CD14-positive monocyte (primary cell): ENCODE measurements at regions not wholly inside any gene's neighbourhood (a gene's known extent, or its start where the extent isn't known, plus 50 kb on each side); places are given as distances from the start of the nearest gene placed in this dataset.

Experiments used
- DNase-seq, 3 donors: peaks; one replicate each; pipeline ENCODE4 v3.0.0-alpha.2; 2011 to 2022
- H2AFZ ChIP-seq: 2 replicates; pipeline ENCODE4 v1.6.0; 2012; ENCODE audit warnings: mild to moderate bottlenecking, low read depth, low read length, inconsistent platforms; ENCODE audit not compliant: insufficient read depth, poor library complexity, severe bottlenecking
- H3K27ac ChIP-seq, 2 donors: 1 replicate in 1 of 2; 2 replicates in 1 of 2; pipeline ENCODE4 v1.5.1; 2012 to 2013; ENCODE audit warnings: low read length in 2 of 2, control low read depth in 1 of 2, inconsistent platforms in 1 of 2, low read depth in 1 of 2, mild to moderate bottlenecking in 1 of 2
- H3K27me3 ChIP-seq, 2 donors: one replicate each; pipeline versions ENCODE4 v1.6.0 to v1.6.1; 2011 to 2013; ENCODE audit warnings: low read length in 2 of 2; ENCODE audit not compliant: control insufficient read depth in 2 of 2, insufficient read depth in 2 of 2
- H3K36me3 ChIP-seq, 2 donors: replicated peaks in 1 of 2; 1 replicate in 1 of 2; 2 replicates in 1 of 2; pipeline versions ENCODE4 v1.5.1 to v1.6.1; 2012 to 2013; ENCODE audit warnings: low read length in 2 of 2, control low read depth in 1 of 2, inconsistent platforms in 1 of 2, mild to moderate bottlenecking in 1 of 2; ENCODE audit not compliant: insufficient read depth in 2 of 2, control insufficient read depth in 1 of 2
- H3K4me1 ChIP-seq, 2 donors: 1 replicate in 1 of 2; 2 replicates in 1 of 2; pipeline versions ENCODE4 v1.5.1 to v1.6.1; 2012 to 2013; ENCODE audit warnings: low read length in 2 of 2, control low read depth in 1 of 2, inconsistent platforms in 1 of 2, mild to moderate bottlenecking in 1 of 2, moderate library complexity in 1 of 2; ENCODE audit not compliant: insufficient read depth in 2 of 2, control insufficient read depth in 1 of 2
- H3K4me2 ChIP-seq: replicated peaks from 2 replicates; pipeline ENCODE3; 2012; ENCODE audit warnings: low read length, moderate library complexity, mild to moderate bottlenecking; ENCODE audit not compliant: poor library complexity, severe bottlenecking; ENCODE audit errors: extremely low read depth
- H3K4me3 ChIP-seq, 3 experiments: fragments of 200-600 bp in 1 of 3; sonication (generic) in 1 of 3; replicated peaks in 1 of 3; 1 replicate in 2 of 3; 2 replicates in 1 of 3; pipeline ENCODE4 v1.5.1; 2011 to 2013; ENCODE audit warnings: low read length in 3 of 3, mild to moderate bottlenecking in 3 of 3, control low read depth in 2 of 3, low read depth in 2 of 3, inconsistent platforms in 1 of 3, moderate library complexity in 1 of 3
- H3K79me2 ChIP-seq: 2 replicates; pipeline ENCODE4 v1.6.0; 2012; ENCODE audit warnings: mild to moderate bottlenecking, control low read depth, inconsistent platforms, low read length, moderate library complexity; ENCODE audit not compliant: insufficient read depth
- H3K9ac ChIP-seq: 2 replicates; pipeline ENCODE4 v1.6.0; 2017; ENCODE audit warnings: low read length, mild to moderate bottlenecking; ENCODE audit not compliant: insufficient read depth, poor library complexity, severe bottlenecking
- H3K9me3 ChIP-seq, 2 donors: replicated peaks in 1 of 2; 1 replicate in 1 of 2; 2 replicates in 1 of 2; pipeline versions ENCODE4 v1.5.1 to v1.6.1; 2012 to 2013; ENCODE audit warnings: low read length in 2 of 2, control low read depth in 1 of 2; ENCODE audit not compliant: control insufficient read depth in 1 of 2, insufficient read depth in 1 of 2
- H4K20me1 ChIP-seq: 2 replicates; pipeline ENCODE4 v1.6.0; 2012; ENCODE audit warnings: mild to moderate bottlenecking, low read length, control low read depth, moderate library complexity; ENCODE audit not compliant: insufficient read depth
- H3K27ac Mint-ChIP-seq, 7 donors: one replicate each; pipeline ENCODE4 v1.8.0; 2020; ENCODE audit warnings: mild to moderate bottlenecking in 7 of 7, mixed read lengths in 7 of 7, moderate library complexity in 6 of 7, inconsistent platforms in 2 of 7
- H3K27me3 Mint-ChIP-seq, 3 donors: one replicate each; pipeline ENCODE4 v1.8.0; 2021 to 2022; ENCODE audit warnings: low read depth in 3 of 3, mild to moderate bottlenecking in 3 of 3, mixed read lengths in 3 of 3, moderate library complexity in 3 of 3, inconsistent platforms in 1 of 3
- H3K36me3 Mint-ChIP-seq, 2 donors: one replicate each; pipeline ENCODE4 v1.8.0; 2020; ENCODE audit warnings: mixed read lengths in 2 of 2, inconsistent platforms in 1 of 2, mild to moderate bottlenecking in 1 of 2
- H3K4me1 Mint-ChIP-seq: one replicate; pipeline ENCODE4 v1.8.0; 2020; ENCODE audit warnings: mild to moderate bottlenecking, mixed read lengths
- H3K4me3 Mint-ChIP-seq, 2 donors: one replicate each; pipeline ENCODE4 v1.8.0; 2020; ENCODE audit warnings: mild to moderate bottlenecking in 2 of 2, mixed read lengths in 2 of 2, moderate library complexity in 1 of 2
- H3K9me3 Mint-ChIP-seq, 7 donors: one replicate each; pipeline ENCODE4 v1.8.0; 2020 to 2022; ENCODE audit warnings: mixed read lengths in 7 of 7, mild to moderate bottlenecking in 6 of 7, moderate library complexity in 6 of 7, inconsistent platforms in 2 of 7
- WGBS: methylation state at CpG from one replicate; pipeline ENCODE4 v1.1.5; 2013; ENCODE audit warnings: missing lambda C conversion rate; ENCODE audit not compliant: insufficient coverage; 5-methylcytosine and 5-hydroxymethylcytosine counted together
- intact Hi-C, 2 donors: fragments of 100-400 bp; cut with micrococcal nuclease; formaldehyde crosslinking; loops; one replicate each; pipeline versions ENCODE4 v1.15.0 to v1.15.1; 2023
- TF ChIP-seq, protein P1 (sequence below): fragments of 200-600 bp; IDR thresholded peaks from one replicate; pipeline ENCODE4 v1.8.0; 2022; ENCODE audit warnings: antibody characterized with exemption, mild to moderate bottlenecking

GRCh38 chr12:92630968-92631367 is 71.8 kb upstream of the PLEKHG7 start:
- Histone ChIP-seq H3K36me3 (no peaks in the 10 kb centered on the region), H3K9me3 (no peaks in the 10 kb centered on the region), H2AFZ (no peak overlapping the region), H3K27ac (no peak overlapping the region), H4K20me1 (no peaks in the 10 kb centered on the region), H3K4me3 (no peak overlapping the region), H3K79me2 (no peaks in the 10 kb centered on the region), H3K4me2 (no peak overlapping the region), H3K27me3 (no peaks in the 10 kb centered on the region), H3K4me1 (no peaks in the 10 kb centered on the region), H3K9ac (no peak overlapping the region)
- Mint-ChIP-seq H3K4me1 (no peaks in the 10 kb centered on the region), H3K9me3 (no peaks in the 10 kb centered on the region), H3K27ac (no peak overlapping the region), H3K36me3 (no peaks in the 10 kb centered on the region), H3K27me3 (peaks cover 0 to 2% (median 1%) of the 10 kb centered on the region in 3 donors), H3K4me3 (no peak overlapping the region)
- intact Hi-C loops, result no loop called here
- DNase-seq, result no peak
- TF ChIP-seq, protein P1, sequence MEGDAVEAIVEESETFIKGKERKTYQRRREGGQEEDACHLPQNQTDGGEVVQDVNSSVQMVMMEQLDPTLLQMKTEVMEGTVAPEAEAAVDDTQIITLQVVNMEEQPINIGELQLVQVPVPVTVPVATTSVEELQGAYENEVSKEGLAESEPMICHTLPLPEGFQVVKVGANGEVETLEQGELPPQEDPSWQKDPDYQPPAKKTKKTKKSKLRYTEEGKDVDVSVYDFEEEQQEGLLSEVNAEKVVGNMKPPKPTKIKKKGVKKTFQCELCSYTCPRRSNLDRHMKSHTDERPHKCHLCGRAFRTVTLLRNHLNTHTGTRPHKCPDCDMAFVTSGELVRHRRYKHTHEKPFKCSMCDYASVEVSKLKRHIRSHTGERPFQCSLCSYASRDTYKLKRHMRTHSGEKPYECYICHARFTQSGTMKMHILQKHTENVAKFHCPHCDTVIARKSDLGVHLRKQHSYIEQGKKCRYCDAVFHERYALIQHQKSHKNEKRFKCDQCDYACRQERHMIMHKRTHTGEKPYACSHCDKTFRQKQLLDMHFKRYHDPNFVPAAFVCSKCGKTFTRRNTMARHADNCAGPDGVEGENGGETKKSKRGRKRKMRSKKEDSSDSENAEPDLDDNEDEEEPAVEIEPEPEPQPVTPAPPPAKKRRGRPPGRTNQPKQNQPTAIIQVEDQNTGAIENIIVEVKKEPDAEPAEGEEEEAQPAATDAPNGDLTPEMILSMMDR, result no peak
- WGBS, result 100% methylated on average over 1 of the region's 6 CpGs

GRCh38 chr12:92629349-92630065 is 73.3 kb upstream of the PLEKHG7 start:
- no peaks in the 10 kb centered on the region for H3K27me3 ChIP-seq
- no peak overlapping the region for H2AFZ ChIP-seq

More at GRCh38 chr12:92629349-92630065, 73.3 kb upstream of the PLEKHG7 start:
- Histone ChIP-seq H3K79me2 (no peaks in the 10 kb centered on the region), H3K36me3 (no peaks in the 10 kb centered on the region), H3K4me2 (no peak overlapping the region), H3K9me3 (no peaks in the 10 kb centered on the region), H4K20me1 (no peaks in the 10 kb centered on the region), H3K4me1 (no peaks in the 10 kb centered on the region), H3K27ac (no peak overlapping the region), H3K4me3 (no peak overlapping the region), H3K9ac (no peak overlapping the region)
- WGBS, result 40% methylated on average over 1 of the region's 9 CpGs
- H3K4me3 Mint-ChIP-seq, result no peak overlapping the region
- intact Hi-C loops, result no loop called here
- DNase-seq, result no peak
- no peaks in the 10 kb centered on the region for H3K36me3 Mint-ChIP-seq
- no peaks in the 10 kb centered on the region for H3K4me1 Mint-ChIP-seq
- H3K9me3 Mint-ChIP-seq, result no peaks in the 10 kb centered on the region
- TF ChIP-seq, protein P1, result no peak
- H3K27me3 Mint-ChIP-seq, result peaks cover 0 to 2% (median 1%) of the 10 kb centered on the region in 3 donors
- H3K27ac Mint-ChIP-seq, result no peak overlapping the region
